Ureter (tissue), 1 donor: ENCODE measurements at regions not wholly inside any gene's neighbourhood (a gene's known extent, or its start where the extent isn't known, plus 50 kb on each side); places are given as distances from the start of the nearest gene placed in this dataset.

Experiments used
- DNase-seq: peaks from one replicate; pipeline ENCODE4 v3.0.0-alpha.2; 2020; ENCODE audit warnings: low spot score
- donor health status: DM: yes; HTN: yes; CAD: no.

GRCh38 chr10:107931808-107932207 lies 767.3 kb upstream of the SORCS1 start:
- no peak for DNase-seq

DNA sequence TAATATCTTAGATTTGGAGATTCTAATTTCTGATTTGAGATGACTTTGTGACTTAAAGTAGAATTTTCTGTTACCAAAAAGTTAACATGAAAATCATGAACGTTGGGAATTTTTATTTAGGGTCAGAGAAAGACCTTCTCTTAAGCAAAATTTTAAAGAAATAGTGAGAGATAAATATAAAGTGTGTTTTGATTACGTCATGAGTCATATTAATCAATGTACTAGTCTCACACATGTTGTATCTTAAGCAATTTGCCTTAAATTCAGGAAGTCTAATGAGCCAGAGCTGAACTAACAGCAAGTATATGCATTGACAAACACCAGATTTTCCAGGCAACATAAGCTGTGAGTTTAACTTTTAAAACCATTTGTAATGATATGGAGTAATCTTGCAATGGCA lies 765.5 kb upstream of the SORCS1 start:
- no peak for DNase-seq

DNA sequence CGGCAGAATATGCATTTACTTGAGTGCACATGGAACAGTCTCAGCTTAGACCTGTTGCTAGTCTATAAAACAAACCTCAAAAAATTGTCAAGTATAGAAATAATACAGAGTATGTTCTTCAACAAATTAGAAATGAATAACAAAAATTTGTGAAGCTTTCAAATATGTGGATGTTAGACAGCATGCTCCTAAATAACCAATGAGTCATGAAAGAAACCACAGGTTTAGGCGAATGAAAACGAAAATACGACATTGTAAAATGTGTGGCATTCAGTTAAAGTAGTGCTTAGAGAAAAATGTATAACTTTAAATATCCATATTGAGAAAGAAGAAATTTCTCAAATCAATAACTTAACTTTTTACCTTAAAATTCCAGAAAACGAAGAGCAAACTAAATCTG lies 760.0 kb upstream of the SORCS1 start:
- no peak for DNase-seq

DNA sequence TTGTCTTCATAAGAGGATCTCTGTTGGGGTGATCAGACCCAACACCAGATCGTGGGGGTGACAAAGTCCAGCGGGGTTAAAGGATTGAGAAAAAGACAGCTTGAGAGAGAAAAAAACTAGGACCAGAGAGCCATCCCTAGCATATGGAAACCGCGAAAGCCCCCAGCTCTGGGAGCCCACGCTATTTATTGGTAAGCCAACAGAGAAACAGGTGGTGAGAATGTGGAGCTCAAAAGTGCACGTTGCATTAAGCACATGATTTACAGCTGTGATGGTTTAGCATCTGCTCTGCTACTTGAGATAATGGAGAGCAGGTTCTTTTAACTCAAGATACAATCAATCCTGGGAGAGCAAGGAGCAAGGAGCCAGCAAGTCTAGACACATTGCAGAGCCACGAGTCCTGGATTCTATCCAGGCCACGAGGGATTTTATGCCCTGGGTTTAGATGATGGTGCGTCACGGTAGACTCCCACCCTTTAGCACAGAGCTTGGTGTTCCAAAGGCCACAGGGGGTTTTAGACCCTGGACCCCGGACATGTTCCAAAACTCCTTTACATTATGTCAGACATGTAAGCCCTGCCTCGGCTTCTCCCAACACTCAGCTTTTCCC lies 755.2 kb upstream of the SORCS1 start:
- no peak for DNase-seq

DNA sequence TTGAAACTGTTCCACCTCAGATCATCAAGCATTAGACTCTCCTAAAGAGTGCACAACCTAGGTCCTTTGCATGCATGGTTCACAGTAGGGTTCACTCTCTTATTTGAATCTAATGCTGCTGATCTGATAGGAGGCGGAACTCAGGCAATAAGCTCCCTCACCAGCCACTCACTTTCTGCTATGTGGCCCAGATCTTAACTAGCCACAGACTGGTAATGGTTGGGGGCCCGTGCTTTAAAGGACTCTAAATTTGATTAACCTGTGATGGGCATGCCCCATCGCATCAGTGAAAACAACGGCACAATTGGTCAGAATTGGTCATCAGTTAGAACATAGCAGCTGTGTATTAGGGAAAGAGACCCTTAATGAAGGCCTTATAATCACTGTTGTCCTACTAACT lies 753.7 kb upstream of the SORCS1 start:
- DNase-seq: no peak

GRCh38 chr10:107915215-107915610 lies 750.7 kb upstream of the SORCS1 start:
- DNase-seq: no peak

- no peak for DNase-seq
Observed at GRCh38 chr10:107914450-107915214, 750.1 kb upstream of the SORCS1 start.

DNA sequence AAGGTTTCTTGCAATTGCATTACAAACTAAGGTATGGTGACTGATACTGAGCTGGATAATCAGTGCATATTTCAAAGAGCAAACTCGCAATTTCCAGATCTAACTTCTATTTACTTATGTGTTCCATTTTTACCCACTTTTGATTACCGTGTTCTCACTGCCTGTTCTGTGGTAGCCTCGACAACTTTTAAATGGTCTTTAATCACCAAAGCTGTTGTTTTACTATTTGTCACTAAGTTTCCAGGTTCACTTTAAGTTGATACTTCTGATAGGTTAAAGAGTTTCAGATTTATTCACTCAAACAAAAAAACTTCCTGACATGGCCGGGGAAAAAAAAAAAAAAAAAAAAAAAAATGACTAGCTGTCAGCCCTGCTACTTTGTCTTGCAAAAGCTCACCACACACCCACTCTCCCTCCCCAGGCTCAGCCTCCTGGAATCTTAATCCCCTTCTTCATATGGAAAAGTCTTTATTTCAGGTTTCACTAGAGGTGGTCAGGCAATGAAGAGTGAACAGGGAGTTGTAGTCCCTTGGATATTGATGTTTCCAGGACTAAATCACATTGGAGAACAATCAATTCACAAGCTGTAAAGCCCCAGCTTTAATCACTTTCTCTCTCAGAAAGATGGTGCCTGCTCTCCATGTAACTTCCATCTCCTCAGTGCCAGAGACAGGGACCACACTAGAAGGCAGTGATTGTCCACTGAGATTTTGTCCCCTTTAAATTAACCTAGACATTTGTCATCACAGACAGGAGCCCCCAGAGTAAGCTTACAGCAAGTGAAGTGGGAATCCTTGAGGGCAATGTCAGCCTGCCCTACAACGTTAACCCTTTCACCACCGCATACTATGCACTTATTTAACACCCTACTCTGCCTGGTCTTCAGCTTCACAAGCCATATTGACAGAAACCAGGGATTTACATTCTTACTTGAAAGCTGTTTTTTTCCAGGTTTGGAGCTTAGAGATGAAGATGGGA lies 749.1 kb upstream of the SORCS1 start:
- no peak for DNase-seq

DNA sequence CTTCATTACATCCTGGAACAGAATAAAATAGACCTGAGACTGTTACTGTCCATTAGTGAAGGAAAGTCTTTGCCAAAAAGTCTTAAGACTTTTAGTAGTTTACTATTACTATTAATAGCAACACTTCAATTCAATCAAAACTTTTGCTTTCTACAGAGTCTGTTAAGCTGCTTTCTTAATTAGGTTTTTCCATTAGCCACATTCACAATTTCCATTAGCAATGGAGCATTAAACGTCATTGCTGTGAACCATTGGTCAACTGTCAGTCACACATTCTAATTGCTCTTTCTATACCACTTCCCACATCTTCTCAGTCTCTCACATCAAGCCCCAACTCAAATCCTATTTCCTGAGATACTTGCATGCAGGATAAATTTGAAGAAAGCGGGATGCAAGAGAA lies 736.6 kb upstream of the SORCS1 start:
- no peak for DNase-seq

DNA sequence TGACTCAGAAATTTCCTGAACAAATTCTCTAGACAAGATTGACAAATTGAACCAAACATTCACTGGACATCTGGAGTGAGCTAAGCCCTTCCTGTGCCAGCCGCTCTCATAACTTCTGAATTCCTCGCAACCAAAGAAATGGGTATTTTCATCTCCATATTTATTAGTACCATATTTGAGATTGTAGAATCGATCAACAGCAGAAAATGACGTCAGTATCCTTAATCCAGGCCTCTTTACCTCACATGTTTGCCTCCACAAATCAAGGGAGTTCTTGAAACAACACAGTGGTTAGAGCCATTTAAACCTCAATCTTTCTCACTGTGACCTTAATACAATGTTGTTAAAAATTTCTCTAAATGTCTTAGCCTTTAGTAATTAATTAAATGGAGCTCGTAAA lies 735.6 kb upstream of the SORCS1 start:
- no peak for DNase-seq

DNA sequence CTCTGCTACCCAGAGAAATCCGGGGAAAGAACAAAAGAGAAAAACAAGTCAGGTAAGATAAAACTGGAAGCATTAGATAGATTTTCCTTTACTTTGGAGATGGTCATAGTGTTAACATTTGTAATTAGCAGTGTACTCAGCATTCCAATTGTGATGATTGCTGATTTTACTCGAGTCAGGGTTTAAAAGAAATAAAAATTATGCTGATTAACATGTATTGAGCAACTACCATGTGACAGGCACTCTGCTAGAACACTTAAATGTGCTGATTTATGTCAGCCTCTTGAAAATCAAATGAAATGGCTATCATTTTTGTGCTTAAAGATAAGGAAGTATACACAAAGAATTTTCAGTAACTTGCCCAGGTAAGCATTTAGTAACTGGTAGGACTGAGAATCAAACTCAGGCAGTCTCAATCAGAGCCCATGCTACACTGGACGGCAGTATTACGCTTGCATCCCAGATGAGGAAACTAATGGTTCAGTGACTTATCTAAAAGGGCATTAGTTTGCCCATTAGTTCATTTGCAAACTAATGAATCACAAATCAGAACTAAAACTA lies 735.1 kb upstream of the SORCS1 start:
- DNase-seq: no peak

DNA sequence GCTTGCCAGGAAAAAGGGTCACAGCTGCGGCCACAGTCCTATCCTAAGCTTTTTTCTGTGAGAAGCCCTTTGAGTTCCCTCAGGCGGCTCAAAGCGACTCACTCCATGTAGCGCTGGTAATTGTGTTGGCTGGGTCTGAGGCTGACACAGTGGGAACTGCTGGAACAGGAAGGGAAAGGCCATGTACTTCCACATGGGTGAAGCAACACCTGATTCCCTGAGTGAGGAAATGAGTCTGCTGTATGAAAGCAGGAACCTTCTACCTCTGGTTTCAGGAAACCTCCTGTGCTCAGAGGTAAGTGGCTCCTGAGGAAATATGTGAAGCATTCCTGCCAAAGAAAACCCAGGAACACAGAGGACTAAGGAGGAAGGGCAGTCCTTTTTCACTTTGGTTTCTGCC lies 734.6 kb upstream of the SORCS1 start:
- no peak for DNase-seq

GRCh38 chr10:107898392-107898791 lies 733.9 kb upstream of the SORCS1 start:
- no peak for DNase-seq

DNA sequence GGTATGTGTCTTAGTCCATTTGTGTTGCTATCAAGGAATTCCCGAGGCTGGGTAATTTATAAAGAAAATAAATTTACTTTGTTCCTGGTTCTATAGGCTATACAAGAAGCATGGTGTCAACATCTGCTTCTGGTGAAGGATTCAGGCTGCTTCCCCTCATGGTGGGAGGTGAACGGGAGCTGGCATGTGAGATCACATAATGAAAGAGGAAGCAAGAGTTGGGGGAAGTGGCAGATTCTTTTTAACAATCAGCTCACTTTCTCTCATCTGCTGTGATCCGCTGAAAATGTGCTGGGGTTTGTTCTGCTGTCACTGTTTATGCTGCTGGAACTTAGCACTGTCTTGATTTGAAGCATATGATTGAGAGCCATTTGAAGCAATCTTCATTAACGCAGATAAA lies 730.0 kb upstream of the SORCS1 start:
- DNase-seq: no peak

- DNase-seq: no peak
Observed at GRCh38 chr10:107889105-107889504, 724.6 kb upstream of the SORCS1 start.

DNA sequence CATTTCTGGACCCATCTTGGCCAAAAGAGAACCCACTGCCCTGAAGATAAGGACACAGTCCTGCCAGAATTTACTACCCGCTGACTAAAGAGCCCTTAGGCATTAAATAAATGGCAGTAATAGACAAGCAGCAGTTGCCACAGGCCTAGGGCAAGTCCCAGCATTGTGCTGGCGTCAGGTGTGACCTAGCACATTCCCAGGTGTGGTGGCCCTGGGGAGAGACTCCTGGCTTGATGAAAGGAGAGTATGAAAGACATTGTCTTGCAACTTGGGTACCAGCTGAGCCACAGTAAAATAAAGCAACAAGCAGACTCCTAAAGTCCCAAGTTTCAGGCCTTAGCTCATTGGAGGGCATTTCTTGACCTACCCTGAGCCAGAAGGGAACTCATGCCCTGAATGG lies 715.7 kb upstream of the SORCS1 start:
- no peak for DNase-seq

GRCh38 chr10:107873007-107873406 lies 708.5 kb upstream of the SORCS1 start:
- DNase-seq: no peak

- DNase-seq: no peak
Observed at GRCh38 chr10:107865691-107866090, 701.2 kb upstream of the SORCS1 start.

GRCh38 chr10:107859065-107859464 lies 694.6 kb upstream of the SORCS1 start:
- DNase-seq: no peak

GRCh38 chr10:107856047-107856315 lies 691.5 kb upstream of the SORCS1 start:
- DNase-seq: no peak

GRCh38 chr10:107855301-107856046 lies 691.0 kb upstream of the SORCS1 start:
- no peak for DNase-seq
